PC-9 (cell line): ENCODE measurements at regions not wholly inside any gene's neighbourhood (a gene's known extent, or its start where the extent isn't known, plus 50 kb on each side); places are given as distances from the start of the nearest gene placed in this dataset.

ENCODE experiments used
- CTCF ChIP-seq: fragments of 200-600 bp; sonication (generic); conservative IDR thresholded peaks from 2 replicates; pipeline ENCODE4 v1.6.1; 2017; ENCODE audit warnings: mixed run types, antibody characterized with exemption, mild to moderate bottlenecking, moderate library complexity
- EZH2 ChIP-seq: fragments of 200-600 bp; sonication (generic); IDR thresholded peaks from 2 replicates; pipeline ENCODE4 v1.8.0; 2017; ENCODE audit warnings: antibody characterized with exemption, low read depth

GRCh38 chr9:8229226-8229625 lies 429.6 kb upstream of the DMAC1 start:
- TF ChIP-seq CTCF (no peak), EZH2 (no peak)
